ENCODE measurements at regions not wholly inside any gene's neighbourhood (a gene's known extent, or its start where the extent isn't known, plus 50 kb on each side); places are given as distances from the start of the nearest gene placed in this dataset.

- Mint-ChIP-seq H3K4me3 (no peak overlapping the region), H3K36me3 (ENCODE audit: low read depth) (no peaks in the 10 kb centered on the region), H3K9me3 (peaks cover 19% of the 10 kb centered on the region), H3K27ac (no peak overlapping the region), H3K27me3 (peaks cover 7% of the 10 kb centered on the region), H3K4me1 (no peaks in the 10 kb centered on the region)
- ATAC-seq (ENCODE audit: low read depth) (no peak), DNase-seq (no peak)
- CTCF ChIA-PET: no interaction called here
- intact Hi-C loops (cut with micrococcal nuclease): no loop called here
- TF ChIP-seq CTCF (IDR thresholded peaks at IDR 0.05): no peak
- POLR2A ChIA-PET: no interaction called here
Measured at GRCh38 chr3:16081661-16082060, 92.8 kb upstream of the GALNT15 start.

GRCh38 chr3:16084887-16085286 is 89.6 kb upstream of the GALNT15 start:
- ATAC-seq (ENCODE audit: low read depth) (no peak), DNase-seq (no peak)
- H3K4me3 Mint-ChIP-seq: no peak overlapping the region
- intact Hi-C loops (cut with micrococcal nuclease): no loop called here
- CTCF ChIA-PET: no interaction called here
- no peaks in the 10 kb centered on the region for H3K4me1 Mint-ChIP-seq
- POLR2A ChIA-PET: no interaction called here
- H3K27ac Mint-ChIP-seq: no peak overlapping the region
- H3K36me3 Mint-ChIP-seq (ENCODE audit: low read depth): no peaks in the 10 kb centered on the region
- peaks cover 14% of the 10 kb centered on the region for H3K9me3 Mint-ChIP-seq
- TF ChIP-seq CTCF (IDR thresholded peaks at IDR 0.05): no peak
- H3K27me3 Mint-ChIP-seq: peaks cover 11% of the 10 kb centered on the region

- DNase-seq: no peak
- Mint-ChIP-seq H3K36me3 (ENCODE audit: low read depth) (no peaks in the 10 kb centered on the region), H3K9me3 (peaks cover 14% of the 10 kb centered on the region), H3K27ac (no peak overlapping the region), H3K4me1 (no peaks in the 10 kb centered on the region), H3K27me3 (peaks cover 11% of the 10 kb centered on the region), H3K4me3 (no peak overlapping the region)
- intact Hi-C loops (cut with micrococcal nuclease): no loop called here
- ChIA-PET POLR2A (no interaction called here), CTCF (no interaction called here)
- TF ChIP-seq CTCF (IDR thresholded peaks at IDR 0.05): no peak
- ATAC-seq (ENCODE audit: low read depth): no peak
Measured at GRCh38 chr3:16085410-16085809, 89.1 kb upstream of the GALNT15 start.

- ChIA-PET CTCF (no interaction called here), POLR2A (no interaction called here)
- H3K36me3 Mint-ChIP-seq (ENCODE audit: low read depth): no peaks in the 10 kb centered on the region
- peaks cover 9% of the 10 kb centered on the region for H3K9me3 Mint-ChIP-seq
- no peak for TF ChIP-seq CTCF (IDR thresholded peaks at IDR 0.05)
- peaks cover 11% of the 10 kb centered on the region for H3K27me3 Mint-ChIP-seq
- intact Hi-C loops (cut with micrococcal nuclease): no loop called here
- no peak overlapping the region for H3K4me3 Mint-ChIP-seq
- H3K4me1 Mint-ChIP-seq: no peaks in the 10 kb centered on the region
- H3K27ac Mint-ChIP-seq: no peak overlapping the region
- ATAC-seq (ENCODE audit: low read depth): no peak
- DNase-seq: no peak
Measured at GRCh38 chr3:16085884-16086608, 88.4 kb upstream of the GALNT15 start.

- H3K27ac Mint-ChIP-seq: no peak overlapping the region
- ATAC-seq (ENCODE audit: low read depth): no peak
- DNase-seq: no peak
- no peak overlapping the region for H3K4me3 Mint-ChIP-seq
- CTCF ChIA-PET: no interaction called here
- POLR2A ChIA-PET: no interaction called here
- TF ChIP-seq CTCF (IDR thresholded peaks at IDR 0.05): no peak
- H3K9me3 Mint-ChIP-seq: peaks cover 6% of the 10 kb centered on the region
- peaks cover 11% of the 10 kb centered on the region for H3K27me3 Mint-ChIP-seq
- no peaks in the 10 kb centered on the region for H3K36me3 Mint-ChIP-seq (ENCODE audit: low read depth)
- H3K4me1 Mint-ChIP-seq: no peaks in the 10 kb centered on the region
- intact Hi-C loops (cut with micrococcal nuclease): no loop called here
Measured at GRCh38 chr3:16086690-16087089, 87.8 kb upstream of the GALNT15 start.

All from activated B cell treated with CpG ODN at 0.5 μM for 24 hours (primary cell).